ENCODE measurements at regions not wholly inside any gene's neighbourhood (a gene's known extent, or its start where the extent isn't known, plus 50 kb on each side); places are given as distances from the start of the nearest gene placed in this dataset.

GRCh38 chr18:24930478-24930877 lies 421.5 kb downstream of the ZNF521 start:
- no peak for TF ChIP-seq CTCF (IDR thresholded peaks at IDR 0.05)
- Mint-ChIP-seq H3K36me3 (ENCODE audit: low read depth) (no peaks in the 10 kb centered on the region), H3K27ac (no peak overlapping the region), H3K4me3 (no peak overlapping the region), H3K9me3 (peaks cover 12% of the 10 kb centered on the region; the same call in 1 of the 2 replicates), H3K4me1 (ENCODE audit: low read depth) (no peaks in the 10 kb centered on the region), H3K27me3 (ENCODE audit: insufficient read depth) (peaks cover 11% of the 10 kb centered on the region)
- no peak for DNase-seq

GRCh38 chr18:24930971-24931370 lies 421.0 kb downstream of the ZNF521 start:
- no peak overlapping the region for H3K27ac Mint-ChIP-seq
- H3K4me1 Mint-ChIP-seq (ENCODE audit: low read depth), result no peaks in the 10 kb centered on the region
- no peak overlapping the region for H3K4me3 Mint-ChIP-seq

GRCh38 chr18:24933345-24933744 lies 418.6 kb downstream of the ZNF521 start:
- Mint-ChIP-seq H3K36me3 (ENCODE audit: low read depth) (no peaks in the 10 kb centered on the region), H3K9me3 (peaks cover 6% of the 10 kb centered on the region; the same call in 1 of the 2 replicates), H3K4me1 (ENCODE audit: low read depth) (no peaks in the 10 kb centered on the region), H3K27ac (no peak overlapping the region), H3K4me3 (no peak overlapping the region), H3K27me3 (ENCODE audit: insufficient read depth) (peaks cover 6% of the 10 kb centered on the region; the same call in 1 of the 2 replicates)
- no peak for TF ChIP-seq CTCF (IDR thresholded peaks at IDR 0.05)
- no peak for DNase-seq

More at GRCh38 chr18:24930971-24931370, 421.0 kb downstream of the ZNF521 start:
- Mint-ChIP-seq H3K36me3 (ENCODE audit: low read depth) (no peaks in the 10 kb centered on the region), H3K9me3 (peaks cover 12% of the 10 kb centered on the region; the same call in 1 of the 2 replicates), H3K27me3 (ENCODE audit: insufficient read depth) (peaks cover 7% of the 10 kb centered on the region; the same call in 1 of the 2 replicates)
- TF ChIP-seq CTCF (IDR thresholded peaks at IDR 0.05), result no peak
- DNase-seq, result no peak

- no peak for TF ChIP-seq CTCF (IDR thresholded peaks at IDR 0.05)
- no peaks in the 10 kb centered on the region for H3K4me1 Mint-ChIP-seq (ENCODE audit: low read depth)
- no peaks in the 10 kb centered on the region for H3K36me3 Mint-ChIP-seq (ENCODE audit: low read depth)
- H3K9me3 Mint-ChIP-seq, result no peaks in the 10 kb centered on the region; the same call in 1 of the 2 replicates
- DNase-seq, result no peak
- H3K27ac Mint-ChIP-seq, result no peak overlapping the region
- no peak overlapping the region for H3K4me3 Mint-ChIP-seq
- peaks cover 6% of the 10 kb centered on the region; the same call in 1 of the 2 replicates for H3K27me3 Mint-ChIP-seq (ENCODE audit: insufficient read depth)
Observed at GRCh38 chr18:24934258-24934932, 417.6 kb downstream of the ZNF521 start.

GRCh38 chr18:24935008-24935407 lies 417.0 kb downstream of the ZNF521 start:
- peaks cover 5% of the 10 kb centered on the region; the same call in 1 of the 2 replicates for H3K27me3 Mint-ChIP-seq (ENCODE audit: insufficient read depth)
- no peak overlapping the region for H3K27ac Mint-ChIP-seq
- no peak overlapping the region for H3K4me3 Mint-ChIP-seq
- no peaks in the 10 kb centered on the region; the same call in 1 of the 2 replicates for H3K9me3 Mint-ChIP-seq
- DNase-seq, result no peak
- H3K36me3 Mint-ChIP-seq (ENCODE audit: low read depth), result no peaks in the 10 kb centered on the region
- no peak for TF ChIP-seq CTCF (IDR thresholded peaks at IDR 0.05)
- no peaks in the 10 kb centered on the region for H3K4me1 Mint-ChIP-seq (ENCODE audit: low read depth)

Measured in HFFc6 (cell line).